Hepatocyte (in vitro differentiated cells): ENCODE measurements at regions not wholly inside any gene's neighbourhood (a gene's known extent, or its start where the extent isn't known, plus 50 kb on each side); places are given as distances from the start of the nearest gene placed in this dataset.
"Not testable (repeated sequence)": the region's sequence is repeated elsewhere in the genome, so short reads cannot be mapped to it uniquely, and the experiment has no call there.

Experiments
- DNase-seq: peaks from one replicate; pipeline ENCODE4 v3.0.0-alpha.2; 2016; ENCODE audit warnings: low spot score
- H2AFZ ChIP-seq: fragments of 200-600 bp; sonication (generic); 2 replicates; pipeline ENCODE4 v1.6.0; 2016; ENCODE audit warnings: antibody characterized with exemption, mild to moderate bottlenecking
- H3K27ac ChIP-seq: fragments of 200-600 bp; sonication (generic); 2 replicates; pipeline ENCODE4 v1.5.1; 2016; ENCODE audit warnings: mild to moderate bottlenecking
- H3K27me3 ChIP-seq: fragments of 200-600 bp; sonication (generic); 2 replicates; pipeline ENCODE4 v1.6.1; 2016
- H3K36me3 ChIP-seq: fragments of 200-600 bp; sonication (generic); replicated peaks from 2 replicates; pipeline ENCODE4 v1.5.1; 2016; ENCODE audit warnings: low read depth; ENCODE audit not compliant: insufficient read depth
- H3K4me1 ChIP-seq: fragments of 200-600 bp; sonication (generic); 2 replicates; pipeline ENCODE4 v1.5.1; 2016; ENCODE audit warnings: mild to moderate bottlenecking, moderate library complexity; ENCODE audit not compliant: insufficient read depth
- H3K4me2 ChIP-seq: fragments of 200-600 bp; sonication (generic); 2 replicates; pipeline ENCODE4 v1.6.0; 2016
- H3K4me3 ChIP-seq: fragments of 200-600 bp; sonication (generic); 2 replicates; pipeline ENCODE4 v1.5.1; 2016; ENCODE audit warnings: mild to moderate bottlenecking
- H3K79me2 ChIP-seq: fragments of 200-600 bp; sonication (generic); 2 replicates; pipeline ENCODE4 v1.6.0; 2017; ENCODE audit warnings: mild to moderate bottlenecking
- H3K9me2 ChIP-seq: fragments of 200-600 bp; sonication (generic); replicated peaks from 2 replicates; pipeline ENCODE4 v1.6.0; 2017; ENCODE audit warnings: mild to moderate bottlenecking; ENCODE audit not compliant: insufficient read depth
- H3K9me3 ChIP-seq: fragments of 200-600 bp; sonication (generic); 2 replicates; pipeline ENCODE4 v1.5.1; 2016; ENCODE audit warnings: low read depth, mild to moderate bottlenecking
- H4K20me1 ChIP-seq: fragments of 200-600 bp; sonication (generic); 2 replicates; pipeline ENCODE4 v1.6.0; 2016; ENCODE audit warnings: mild to moderate bottlenecking; ENCODE audit not compliant: insufficient read depth, poor library complexity, severe bottlenecking
- CTCF ChIP-seq: fragments of 200-600 bp; sonication (generic); IDR thresholded peaks from 2 replicates; pipeline ENCODE4 v1.5.1; 2016; ENCODE audit warnings: antibody characterized with exemption, mild to moderate bottlenecking; ENCODE audit not compliant: poor library complexity
- EZH2 ChIP-seq: fragments of 200-600 bp; sonication (generic); IDR thresholded peaks from 2 replicates; pipeline ENCODE4 v1.6.1; 2016; ENCODE audit warnings: antibody characterized with exemption, mild to moderate bottlenecking, borderline replicate concordance
- EZH2phosphoT487 ChIP-seq: fragments of 200-600 bp; sonication (generic); IDR thresholded peaks from one replicate; pipeline ENCODE4 v1.6.1; 2018; ENCODE audit warnings: antibody characterized with exemption, mild to moderate bottlenecking, low read depth, moderate library complexity; ENCODE audit not compliant: unreplicated experiment, severe bottlenecking
- WGBS: methylation state at CpG from one replicate; pipeline ENCODE4 v1.1.6; 2016; ENCODE audit warnings: low lambda C conversion rate; ENCODE audit errors: missing lambda C conversion rate; 5-methylcytosine and 5-hydroxymethylcytosine counted together

DNA sequence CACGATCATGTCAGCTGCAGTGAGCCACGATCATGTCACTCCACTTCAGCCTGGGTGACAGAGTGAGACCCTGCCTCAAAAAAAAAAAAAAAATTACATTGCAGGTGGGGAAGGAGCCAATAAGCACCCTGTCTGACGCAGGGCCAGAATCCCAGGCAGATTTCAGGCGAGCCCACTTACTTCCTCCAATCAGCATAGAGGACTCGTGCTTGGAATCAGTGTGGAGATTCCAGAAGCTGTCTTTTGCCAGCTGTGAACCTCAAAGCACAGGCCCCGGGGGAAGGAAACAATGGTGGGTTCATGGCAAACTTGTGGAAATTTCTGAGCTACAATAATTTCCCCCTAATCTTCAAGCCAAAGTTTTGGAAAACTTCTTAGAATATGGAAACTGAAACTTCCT, 178.2 kb upstream of the ZNF644 start:
- H3K4me1 ChIP-seq, result no peaks in the 10 kb centered on the region
- H3K27ac ChIP-seq, result no peak overlapping the region
- TF ChIP-seq EZH2, result no peak
- TF ChIP-seq CTCF, result no peak
- no peak for TF ChIP-seq EZH2phosphoT487
- no peaks in the 10 kb centered on the region for H3K9me2 ChIP-seq
- WGBS, result 86% methylated on average over 6 of the region's 6 CpGs
- no peaks in the 10 kb centered on the region for H3K79me2 ChIP-seq
- peaks cover 4% of the 10 kb centered on the region for H3K27me3 ChIP-seq
- H3K9me3 ChIP-seq, result no peaks in the 10 kb centered on the region
- no peak for DNase-seq
- H3K36me3 ChIP-seq, result no peaks in the 10 kb centered on the region
- H4K20me1 ChIP-seq, result no peaks in the 10 kb centered on the region
- no peak overlapping the region for H3K4me2 ChIP-seq
- no peak overlapping the region for H3K4me3 ChIP-seq
- no peak overlapping the region for H2AFZ ChIP-seq

DNA sequence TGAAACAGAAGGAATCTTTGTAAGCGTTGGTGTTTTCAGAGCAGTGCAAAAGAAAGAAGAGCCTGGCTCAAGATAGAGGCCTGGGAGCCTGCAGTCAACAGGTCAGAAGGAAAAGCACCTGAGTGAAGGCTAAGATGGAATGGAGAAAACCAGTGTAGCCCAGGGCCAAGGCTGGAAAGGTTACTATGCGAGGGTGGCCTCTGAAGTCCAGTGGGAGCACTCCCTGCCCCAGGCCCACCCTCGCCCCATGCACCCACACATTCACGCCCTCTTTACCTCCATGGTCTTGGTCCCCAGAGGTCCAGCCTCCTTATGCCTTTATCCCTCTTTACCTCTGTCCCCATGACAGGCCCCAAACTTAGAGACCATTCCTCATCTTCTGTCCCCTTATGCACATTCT, 169.2 kb upstream of the ZNF644 start:
- Histone ChIP-seq H4K20me1 (no peaks in the 10 kb centered on the region), H3K79me2 (no peaks in the 10 kb centered on the region), H3K4me3 (no peak overlapping the region), H2AFZ (no peak overlapping the region), H3K9me3 (no peaks in the 10 kb centered on the region), H3K27me3 (no peaks in the 10 kb centered on the region), H3K36me3 (no peaks in the 10 kb centered on the region), H3K9me2 (no peaks in the 10 kb centered on the region), H3K27ac (no peak overlapping the region), H3K4me2 (no peak overlapping the region), H3K4me1 (no peaks in the 10 kb centered on the region)
- TF ChIP-seq EZH2, result no peak
- TF ChIP-seq EZH2phosphoT487, result no peak
- TF ChIP-seq CTCF, result no peak
- WGBS, result 88% methylated on average over 4 of the region's 4 CpGs
- DNase-seq, result no peak

DNA sequence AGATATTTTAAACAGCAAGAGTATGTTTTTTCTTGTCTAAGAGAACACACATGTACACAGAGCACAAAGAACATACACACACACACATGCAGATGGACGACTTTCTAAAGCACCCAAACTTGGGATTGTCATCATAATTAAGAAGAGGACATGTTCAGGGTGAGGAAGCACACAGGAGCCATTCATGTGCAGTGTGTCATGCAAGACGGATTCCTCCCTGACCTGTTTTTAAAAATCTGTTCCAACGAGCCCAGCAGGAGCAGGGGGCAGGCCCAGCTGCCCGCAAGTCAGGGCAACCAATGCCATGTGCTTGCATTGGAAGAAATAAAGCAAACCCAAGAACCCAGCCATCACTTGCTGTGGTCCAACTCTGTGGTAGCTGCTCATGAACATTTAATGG, 167.3 kb upstream of the ZNF644 start:
- Histone ChIP-seq H3K9me2 (no peaks in the 10 kb centered on the region), H3K27ac (no peak overlapping the region), H3K27me3 (no peaks in the 10 kb centered on the region), H3K4me2 (no peak overlapping the region), H3K4me1 (no peaks in the 10 kb centered on the region), H3K36me3 (no peaks in the 10 kb centered on the region), H3K9me3 (no peaks in the 10 kb centered on the region), H3K79me2 (no peaks in the 10 kb centered on the region), H4K20me1 (no peaks in the 10 kb centered on the region), H3K4me3 (no peak overlapping the region), H2AFZ (no peak overlapping the region)
- 72% methylated on average over 4 of the region's 4 CpGs for WGBS
- no peak for TF ChIP-seq EZH2
- no peak for DNase-seq

DNA sequence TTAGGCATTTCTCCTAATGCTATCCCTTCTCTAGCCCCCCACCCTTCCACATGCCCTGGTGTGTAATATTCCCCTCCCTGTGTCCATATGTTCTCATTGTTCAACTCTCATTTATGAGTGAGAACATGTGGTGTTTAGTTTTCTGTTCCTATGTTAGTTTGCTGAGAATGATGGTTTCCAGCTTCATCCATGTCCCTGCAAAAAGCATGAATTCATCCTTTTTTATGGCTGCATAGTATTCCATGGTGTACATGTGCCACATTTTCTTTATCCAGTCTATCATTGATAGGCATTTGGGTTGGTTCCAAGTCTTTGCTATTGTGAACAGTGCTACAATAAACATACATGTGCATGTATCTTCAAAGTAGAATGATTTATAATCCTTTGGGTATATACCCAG, 161.0 kb upstream of the ZNF644 start:
- H4K20me1 ChIP-seq, H3K9me3 ChIP-seq, H3K4me3 ChIP-seq, H3K36me3 ChIP-seq, H3K27me3 ChIP-seq, H3K27ac ChIP-seq, H3K4me1 ChIP-seq, H3K4me2 ChIP-seq, H3K79me2 ChIP-seq, H2AFZ ChIP-seq, H3K9me2 ChIP-seq, DNase-seq: not testable (repeated sequence)

DNA sequence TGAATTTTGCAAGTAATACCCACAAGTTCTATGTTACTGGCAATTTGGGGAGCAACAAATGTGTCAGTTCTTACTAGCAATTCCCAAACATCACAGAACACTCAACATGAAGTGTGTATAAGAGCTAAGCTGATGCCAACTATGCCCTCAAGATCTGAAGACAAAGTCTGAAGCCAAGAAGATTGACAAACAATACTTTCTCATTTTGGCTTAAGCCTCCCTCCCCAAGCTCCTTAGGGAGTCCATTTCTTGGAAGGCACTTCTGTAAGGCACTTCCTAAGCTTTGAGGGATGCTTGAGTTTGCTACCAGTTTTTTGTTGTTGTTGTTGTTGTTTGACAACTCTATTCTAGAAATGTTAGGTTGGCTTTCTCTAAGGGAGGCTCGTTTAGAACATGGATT, 154.4 kb upstream of the ZNF644 start:
- H3K36me3 ChIP-seq, result no peaks in the 10 kb centered on the region
- no peak overlapping the region for H2AFZ ChIP-seq
- no peak overlapping the region for H3K4me3 ChIP-seq
- H3K9me3 ChIP-seq, result no peaks in the 10 kb centered on the region
- DNase-seq, result no peak
- H3K9me2 ChIP-seq, result no peaks in the 10 kb centered on the region
- H3K27me3 ChIP-seq, result peaks cover 8% of the 10 kb centered on the region
- no peak overlapping the region for H3K4me2 ChIP-seq
- peaks cover 9% of the 10 kb centered on the region for H3K4me1 ChIP-seq
- TF ChIP-seq EZH2phosphoT487 (no peak), CTCF (no peak), EZH2 (no peak)
- WGBS, result 80% methylated on average over 1 of the region's 1 CpG
- H4K20me1 ChIP-seq, result no peaks in the 10 kb centered on the region
- H3K27ac ChIP-seq, result no peak overlapping the region
- H3K79me2 ChIP-seq, result no peaks in the 10 kb centered on the region
